Right kidney (tissue), 1 donor: ENCODE measurements at regions not wholly inside any gene's neighbourhood (a gene's known extent, or its start where the extent isn't known, plus 50 kb on each side); places are given as distances from the start of the nearest gene placed in this dataset.
A peak's percentile ranks its signal among the peaks of the same experiment; 100 is the strongest.

Experiments used
- DNase-seq: peaks from one replicate; pipeline ENCODE4 v3.0.0-alpha.2; 2016

DNA sequence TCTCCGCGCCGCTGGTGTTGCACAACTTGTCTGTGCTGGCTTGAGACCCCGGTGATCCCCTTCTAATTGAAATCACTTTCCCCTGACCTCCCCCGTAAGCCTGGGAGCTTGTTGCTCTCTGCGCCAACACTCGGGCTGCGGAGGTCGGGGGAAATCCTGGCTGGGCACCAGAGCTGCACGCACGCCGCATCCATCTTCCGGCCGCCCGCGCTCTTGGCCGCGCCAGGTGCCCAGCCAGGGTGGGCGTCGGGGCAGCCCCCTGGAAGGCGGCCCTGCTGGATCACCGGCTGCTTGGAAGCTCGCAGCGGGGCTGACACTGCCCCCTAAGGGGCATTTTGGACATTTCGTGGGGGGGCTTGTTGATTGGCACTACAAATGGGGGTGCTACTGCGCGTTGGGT is 280.3 kb upstream of the SKOR2 start:
- DNase-seq: peak; percentile 31

DNA sequence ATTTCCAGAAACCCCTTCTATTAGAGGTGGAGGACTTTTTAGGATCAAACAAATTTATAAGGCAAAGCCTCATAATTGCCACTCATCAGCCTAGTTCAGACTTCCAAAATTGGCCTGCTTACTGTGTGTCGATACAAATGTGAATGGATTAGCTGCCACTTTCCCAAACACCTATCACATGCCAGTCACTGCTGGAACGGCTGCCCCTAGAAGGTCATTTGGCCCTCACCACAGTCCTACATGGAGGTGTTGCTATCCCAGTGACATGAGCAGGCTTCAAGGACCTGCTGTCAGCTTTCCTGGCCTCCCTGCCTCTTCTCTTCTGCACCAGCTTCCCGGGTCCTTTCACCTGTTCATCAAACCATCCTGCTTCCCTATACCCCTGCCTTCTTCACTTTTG is 279.2 kb upstream of the SKOR2 start:
- no peak for DNase-seq

DNA sequence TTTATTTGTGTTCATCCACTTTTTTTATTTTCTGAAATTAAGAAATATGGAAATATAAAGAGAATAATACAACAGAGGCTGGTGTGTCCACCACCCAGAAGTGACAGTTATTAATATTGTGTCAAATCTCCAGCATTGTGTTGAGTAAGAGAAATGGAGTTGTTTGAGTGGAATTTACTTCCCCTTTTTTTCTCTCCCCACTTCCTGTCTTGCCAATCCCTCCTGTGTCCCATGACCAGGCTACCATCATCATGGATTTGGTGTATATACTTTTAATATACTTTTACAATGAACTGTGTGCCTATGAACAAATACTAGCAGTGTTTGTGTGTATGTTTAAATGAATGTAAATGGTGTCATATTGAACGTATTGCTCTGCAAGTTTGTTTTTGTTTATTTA is 276.9 kb upstream of the SKOR2 start:
- DNase-seq: no peak

GRCh38 chr18:47526147-47526546 is 274.7 kb upstream of the SKOR2 start:
- DNase-seq: no peak

DNA sequence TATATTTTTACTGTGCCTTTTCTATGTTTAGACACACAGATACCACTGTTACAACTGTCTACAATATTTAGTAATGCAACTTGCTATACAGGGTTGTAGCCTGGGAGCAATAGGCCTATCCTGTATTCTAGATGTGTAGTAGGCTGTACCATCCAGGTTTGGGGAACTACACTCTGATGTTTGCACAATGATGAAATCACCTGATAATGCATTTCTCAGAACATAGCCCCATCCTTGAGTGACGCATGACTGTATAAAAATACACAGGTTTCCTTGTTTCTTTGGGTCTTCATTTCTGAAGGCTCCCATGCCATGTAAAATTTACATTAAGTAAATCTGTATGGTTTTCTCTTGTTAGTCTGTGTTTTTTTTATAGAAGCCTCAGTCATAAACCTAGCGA is 270.9 kb upstream of the SKOR2 start:
- DNase-seq: no peak

GRCh38 chr18:47520263-47520662 is 268.8 kb upstream of the SKOR2 start:
- no peak for DNase-seq

- DNase-seq: no peak
These were observed 268.2 kb upstream of the SKOR2 start for GRCh38 chr18:47519706-47520105.

GRCh38 chr18:47519277-47519676 is 267.8 kb upstream of the SKOR2 start:
- DNase-seq: no peak

- DNase-seq: no peak
These were observed 262.2 kb upstream of the SKOR2 start for GRCh38 chr18:47513614-47514013.

- DNase-seq: no peak
These were observed 261.4 kb upstream of the SKOR2 start for GRCh38 chr18:47512726-47513435.

GRCh38 chr18:47512056-47512455 is 260.6 kb upstream of the SKOR2 start:
- DNase-seq: no peak

DNA sequence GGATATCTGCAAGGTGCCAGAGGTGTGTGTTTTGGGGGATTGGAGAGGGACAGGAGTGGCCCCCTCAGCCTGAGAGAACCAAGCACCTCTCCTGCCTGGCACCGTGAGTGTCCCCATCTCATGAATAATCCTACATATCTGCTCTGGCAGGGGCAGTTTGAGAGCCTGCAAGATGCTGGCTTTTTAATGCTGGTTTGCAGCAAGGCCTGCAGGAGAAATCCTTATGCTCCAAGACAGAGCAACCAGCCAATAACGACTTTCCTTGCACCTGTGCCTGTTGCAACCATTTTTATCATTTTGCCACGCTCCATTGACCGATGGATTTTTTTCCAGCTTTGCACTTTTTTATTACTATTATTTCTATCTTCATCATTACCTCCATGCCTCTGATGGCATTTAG is 259.4 kb upstream of the SKOR2 start:
- no peak for DNase-seq

- no peak for DNase-seq
These were observed 256.2 kb upstream of the SKOR2 start for GRCh38 chr18:47507651-47508050.

GRCh38 chr18:47506897-47507296 is 255.4 kb upstream of the SKOR2 start:
- no peak for DNase-seq

- DNase-seq: no peak
These were observed 250.5 kb upstream of the SKOR2 start for GRCh38 chr18:47501946-47502345.

GRCh38 chr18:47500930-47501329 is 249.5 kb upstream of the SKOR2 start:
- DNase-seq: no peak

GRCh38 chr18:47492691-47493090 is 241.2 kb upstream of the SKOR2 start:
- DNase-seq: no peak

DNA sequence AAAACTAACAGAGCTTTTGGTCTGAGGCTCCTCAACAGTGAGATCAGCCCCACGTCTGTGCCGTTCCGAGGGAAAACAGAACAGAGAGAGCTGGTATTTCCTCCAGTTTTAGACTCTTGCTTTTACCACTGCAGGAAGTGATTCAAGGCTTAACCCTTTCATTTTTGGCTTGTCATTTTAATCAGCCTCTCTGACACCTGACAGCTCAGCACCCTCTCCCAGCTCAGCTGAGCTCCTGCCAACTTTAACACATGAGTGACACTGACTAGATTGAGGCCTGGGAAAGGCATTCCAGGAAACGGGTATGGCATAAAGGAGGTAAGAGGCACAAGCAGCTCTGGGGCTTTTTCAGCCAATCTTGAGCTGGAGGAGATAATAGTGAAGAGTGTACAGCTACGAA is 239.4 kb upstream of the SKOR2 start:
- DNase-seq: no peak

- DNase-seq: no peak
These were observed 233.8 kb upstream of the SKOR2 start for GRCh38 chr18:47485221-47485797.

GRCh38 chr18:47484068-47484467 is 232.6 kb upstream of the SKOR2 start:
- DNase-seq: no peak

DNA sequence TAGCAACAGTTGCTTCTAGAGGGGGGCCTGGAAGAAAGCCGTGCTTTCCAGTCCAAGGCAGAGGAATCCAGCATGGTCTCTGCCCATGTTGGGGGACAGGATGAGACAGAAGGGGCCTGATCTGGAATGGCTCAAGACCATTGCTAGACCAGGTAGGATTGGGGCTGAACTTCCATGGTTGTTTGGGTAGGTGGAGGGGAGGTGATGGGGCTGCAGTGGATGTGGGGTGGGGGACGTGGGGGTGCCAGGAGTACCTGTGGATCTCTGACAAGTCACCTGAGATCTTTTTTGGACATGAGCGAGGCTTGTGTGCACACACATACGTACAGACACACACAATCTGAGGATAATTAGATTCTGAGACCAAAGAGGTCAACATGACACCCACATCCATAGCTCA is 228.7 kb upstream of the SKOR2 start:
- DNase-seq: no peak

DNA sequence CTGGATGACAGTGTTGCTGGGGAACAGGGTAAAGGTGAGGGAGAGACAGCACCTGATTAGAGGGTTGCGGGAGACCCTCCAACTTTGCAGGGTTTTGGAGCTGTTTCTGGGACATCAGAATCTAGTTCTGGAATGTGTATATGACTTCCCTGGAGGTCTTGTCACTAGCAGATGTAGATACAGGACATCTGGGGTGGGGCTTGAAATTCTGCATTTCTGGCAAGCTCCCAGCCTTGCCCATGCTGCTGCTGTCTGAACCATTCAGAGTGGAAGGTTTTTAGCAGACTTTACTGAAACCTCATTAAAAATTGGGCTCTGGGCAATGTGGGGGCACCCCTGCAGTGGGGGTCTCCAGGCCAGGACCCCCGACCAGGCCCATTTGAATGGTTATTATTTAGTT is 220.3 kb upstream of the SKOR2 start:
- no peak for DNase-seq

DNA sequence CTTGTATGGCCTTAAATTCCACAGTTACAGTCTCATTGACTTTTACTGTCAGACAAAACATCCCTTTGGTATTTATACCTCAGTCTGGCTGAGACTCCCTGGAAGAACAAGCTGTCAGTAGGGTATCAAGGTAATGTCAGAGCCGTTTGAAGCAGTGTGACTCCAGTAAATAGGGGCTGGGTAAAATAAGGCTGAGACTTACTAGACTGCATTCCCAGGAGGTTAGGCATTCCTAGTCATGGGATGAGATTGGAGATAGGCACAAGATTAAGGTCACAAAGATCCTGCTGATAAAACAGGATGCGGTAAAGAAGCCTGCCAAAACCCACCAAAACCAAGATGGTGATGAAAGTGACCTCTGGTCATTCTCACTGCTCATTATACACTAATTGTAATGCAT is 219.5 kb upstream of the SKOR2 start:
- no peak for DNase-seq

DNA sequence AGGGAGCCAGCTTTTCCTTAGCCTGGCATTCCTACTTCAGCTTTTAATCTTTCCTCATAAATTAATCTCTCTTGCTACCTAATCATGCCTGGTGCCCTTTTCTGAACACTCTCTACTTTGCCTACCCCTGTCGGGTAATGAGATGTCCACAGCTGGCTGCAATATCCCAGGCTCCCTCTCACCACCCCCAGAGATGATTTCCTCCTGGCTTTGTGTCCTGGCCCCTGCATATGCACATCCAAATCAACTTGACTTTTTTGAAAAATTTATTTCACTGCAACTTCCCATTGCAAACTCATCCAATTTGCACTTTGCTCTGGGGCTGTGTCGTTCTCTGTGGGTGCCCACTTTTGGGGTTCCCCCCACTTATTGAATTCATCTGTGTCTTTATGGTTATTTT is 218.1 kb upstream of the SKOR2 start:
- no peak for DNase-seq

- no peak for DNase-seq
These were observed 210.5 kb upstream of the SKOR2 start for GRCh38 chr18:47461977-47462376.
